Lung (tissue), 11 donors: ENCODE measurements at regions not wholly inside any gene's neighbourhood (a gene's known extent, or its start where the extent isn't known, plus 50 kb on each side); places are given as distances from the start of the nearest gene placed in this dataset.

Source experiments
- ATAC-seq: fragments of 200-7000 bp; cut with Tn5 transposase; one replicate; pipeline ENCODE4 v1.9.1; 2020; ENCODE audit warnings: moderate number of reproducible peaks; ENCODE audit not compliant: insufficient read depth, low FRiP score
- DNase-seq, 3 donors: peaks; one replicate each; pipeline ENCODE4 v3.0.0-alpha.2; 2013 to 2017
- H3K27ac ChIP-seq, 2 donors: one replicate each; pipeline ENCODE4 v1.5.1; 2013; ENCODE audit warnings: mild to moderate bottlenecking in 2 of 2, moderate library complexity in 2 of 2, control low read depth in 1 of 2, inconsistent platforms in 1 of 2, low read depth in 1 of 2, low read length in 1 of 2
- H3K27me3 ChIP-seq, 3 donors: one replicate each; pipeline ENCODE4 v1.5.1; 2013; ENCODE audit warnings: low read length in 2 of 3; ENCODE audit not compliant: control insufficient read depth in 3 of 3, insufficient read depth in 3 of 3
- H3K36me3 ChIP-seq, 4 donors: one replicate each; pipeline ENCODE4 v1.5.1; 2013; ENCODE audit warnings: low read length in 4 of 4, mild to moderate bottlenecking in 1 of 4, moderate library complexity in 1 of 4; ENCODE audit not compliant: control insufficient read depth in 4 of 4, insufficient read depth in 4 of 4
- H3K4me1 ChIP-seq, 5 donors: one replicate each; pipeline ENCODE4 v1.5.1; 2013; ENCODE audit warnings: low read length in 5 of 5, mild to moderate bottlenecking in 2 of 5, moderate library complexity in 1 of 5; ENCODE audit not compliant: control insufficient read depth in 5 of 5, insufficient read depth in 5 of 5
- H3K4me3 ChIP-seq: one replicate; pipeline ENCODE4 v1.5.1; 2013; ENCODE audit warnings: mild to moderate bottlenecking, control low read depth, moderate library complexity
- H3K9ac ChIP-seq, 2 donors: one replicate each; pipeline ENCODE4 v1.5.1; 2013; ENCODE audit warnings: low read length in 2 of 2, control low read depth in 1 of 2; ENCODE audit not compliant: insufficient read depth in 1 of 2
- H3K9me3 ChIP-seq, 4 donors: one replicate each; pipeline ENCODE4 v1.5.1; 2013; ENCODE audit warnings: low read length in 3 of 4, mild to moderate bottlenecking in 1 of 4, moderate library complexity in 1 of 4; ENCODE audit not compliant: control insufficient read depth in 4 of 4, insufficient read depth in 3 of 4
- CTCF ChIP-seq: IDR thresholded peaks from 2 replicates; pipeline ENCODE4 v1.5.1; 2012; ENCODE audit warnings: mild to moderate bottlenecking; ENCODE audit errors: control extremely low read depth, extremely low read depth
- WGBS, 2 donors: extraction: QIAGEN DNeasy Blood & Tissue Kit; methylation state at CpG; one replicate each; pipeline ENCODE4 v1.1.7; 2013; 5-methylcytosine and 5-hydroxymethylcytosine counted together
- donor health status: control.
- donor health status: control.
- donor health status: Bipolar disorder and iron deficiency.
- donor health status: healthy.
- donor health status: DM: yes; HTN: yes; CAD: no.

- H3K36me3 ChIP-seq = no peaks in the 10 kb centered on the region
- no peak overlapping the region for H3K9ac ChIP-seq
- no peaks in the 10 kb centered on the region for H3K4me1 ChIP-seq
- no peak overlapping the region for H3K4me3 ChIP-seq
- no peak for DNase-seq
- TF ChIP-seq CTCF = no peak
- ATAC-seq = no peak
- H3K9me3 ChIP-seq = no peaks in the 10 kb centered on the region
- H3K27me3 ChIP-seq = no peaks in the 10 kb centered on the region
- no peak overlapping the region for H3K27ac ChIP-seq
These were observed 147.9 kb upstream of the NEIL3 start for GRCh38 chr4:177161781-177162180.

- no peaks in the 10 kb centered on the region for H3K9me3 ChIP-seq
- H3K9ac ChIP-seq = no peak overlapping the region
- no peaks in the 10 kb centered on the region for H3K36me3 ChIP-seq
- no peaks in the 10 kb centered on the region for H3K4me1 ChIP-seq
- no peak overlapping the region for H3K4me3 ChIP-seq
- 90 to 95% methylated on average over 4 of the region's 4 CpGs for WGBS, 2 donors
- no peak for DNase-seq
- no peak for TF ChIP-seq CTCF
- ATAC-seq = no peak
- no peaks in the 10 kb centered on the region for H3K27me3 ChIP-seq
- H3K27ac ChIP-seq = no peak overlapping the region
These were observed 146.1 kb upstream of the NEIL3 start for GRCh38 chr4:177163532-177163931.

- Histone ChIP-seq H3K9ac (no peak overlapping the region), H3K36me3 (no peaks in the 10 kb centered on the region), H3K27me3 (no peaks in the 10 kb centered on the region), H3K27ac (no peak overlapping the region), H3K4me1 (no peaks in the 10 kb centered on the region), H3K4me3 (no peak overlapping the region), H3K9me3 (peaks cover 0 to 3% (median 2%) of the 10 kb centered on the region in 4 donors)
- TF ChIP-seq CTCF = no peak
- no peak for DNase-seq
- ATAC-seq = no peak
- 77 to 88% methylated on average over 5 of the region's 5 CpGs for WGBS, 2 donors
These were observed 138.1 kb upstream of the NEIL3 start for GRCh38 chr4:177171588-177171987.

GRCh38 chr4:177175473-177175872 is 134.2 kb upstream of the NEIL3 start:
- no peak overlapping the region for H3K27ac ChIP-seq
- ATAC-seq = no peak
- peaks cover 0 to 3% (median 2%) of the 10 kb centered on the region in 4 donors for H3K9me3 ChIP-seq
- peaks cover 0 to 12% (median 0%) of the 10 kb centered on the region in 5 donors for H3K4me1 ChIP-seq
- 91% methylated on average over 3 of the region's 3 CpGs for WGBS, 2 donors
- no peak overlapping the region for H3K4me3 ChIP-seq
- DNase-seq = no peak
- no peak overlapping the region for H3K9ac ChIP-seq
- H3K27me3 ChIP-seq = no peaks in the 10 kb centered on the region
- no peak for TF ChIP-seq CTCF
- H3K36me3 ChIP-seq = no peaks in the 10 kb centered on the region
